AG04449 (cell line): ENCODE measurements at regions not wholly inside any gene's neighbourhood (a gene's known extent, or its start where the extent isn't known, plus 50 kb on each side); places are given as distances from the start of the nearest gene placed in this dataset.

Experiments used
- CTCF ChIA-PET: fragments of 350-600 bp; formaldehyde crosslinking; extraction: SDS; loops from one replicate; lab custom pipeline; 2021; ENCODE audit warnings: antibody characterized with exemption; lab: Yijun Ruan, JAX
- POLR2A ChIA-PET: fragments of 400-600, 350-600 bp; formaldehyde crosslinking; extraction: SDS; loops from one replicate; lab custom pipeline; 2020; ENCODE audit warnings: antibody characterized with exemption, inconsistent platforms; lab: Yijun Ruan, JAX
- DNase-seq: peaks from one replicate; pipeline ENCODE4 v3.0.0-alpha.2; 2010; ENCODE audit warnings: low read depth, low spot score
- H3K4me3 ChIP-seq: 2 replicates; pipeline ENCODE4 v1.5.1; 2011; ENCODE audit warnings: low read depth, mild to moderate bottlenecking, control low read depth, low read length
- TF ChIP-seq, protein P1 (sequence below): IDR thresholded peaks from one replicate; pipeline ENCODE4 v1.5.1; 2011; ENCODE audit warnings: mild to moderate bottlenecking, moderate library complexity, low read length, control low read depth, inconsistent platforms; ENCODE audit not compliant: insufficient read depth; ENCODE audit errors: missing control alignments

DNA sequence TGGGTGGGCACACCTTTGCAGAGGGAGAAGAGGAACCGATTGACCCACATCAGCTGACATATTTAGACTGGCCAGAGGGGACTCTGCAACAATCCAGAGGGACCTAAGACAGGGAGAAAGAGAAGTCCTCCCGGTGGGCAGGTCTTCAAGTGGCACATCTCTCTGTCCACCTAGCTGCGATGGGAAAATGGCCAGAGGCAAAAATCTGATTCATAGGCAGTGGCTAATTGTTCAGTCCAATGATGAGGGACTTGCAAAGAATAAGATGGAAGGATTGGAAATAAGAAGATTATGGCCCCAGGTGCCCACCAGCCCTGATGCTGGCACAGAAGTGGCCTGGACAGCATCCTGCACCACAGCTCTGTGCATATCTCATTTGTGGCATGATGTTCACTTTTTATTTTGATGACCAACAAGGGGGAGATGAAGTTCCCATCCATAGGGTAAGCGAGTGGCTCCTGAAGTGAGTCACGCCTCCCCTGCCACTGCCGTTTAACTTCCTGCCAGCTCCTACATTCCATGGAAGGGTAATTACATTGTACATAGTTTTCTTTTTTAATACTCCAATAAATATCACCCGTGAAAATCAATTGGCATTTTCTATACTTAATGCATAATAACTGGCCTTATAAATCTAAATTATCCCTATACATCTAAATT is 659.6 kb downstream of the MATN1 start:
- ChIA-PET POLR2A (no interaction called here), CTCF (interaction anchor here (0.9 kb wide), 1 partner anchor 23 kb away, joined by 3 read pairs; no protein-coding TSS in a partner anchor)
- H3K4me3 ChIP-seq: no peak overlapping the region
- DNase-seq: no peak
- TF ChIP-seq, protein P1, sequence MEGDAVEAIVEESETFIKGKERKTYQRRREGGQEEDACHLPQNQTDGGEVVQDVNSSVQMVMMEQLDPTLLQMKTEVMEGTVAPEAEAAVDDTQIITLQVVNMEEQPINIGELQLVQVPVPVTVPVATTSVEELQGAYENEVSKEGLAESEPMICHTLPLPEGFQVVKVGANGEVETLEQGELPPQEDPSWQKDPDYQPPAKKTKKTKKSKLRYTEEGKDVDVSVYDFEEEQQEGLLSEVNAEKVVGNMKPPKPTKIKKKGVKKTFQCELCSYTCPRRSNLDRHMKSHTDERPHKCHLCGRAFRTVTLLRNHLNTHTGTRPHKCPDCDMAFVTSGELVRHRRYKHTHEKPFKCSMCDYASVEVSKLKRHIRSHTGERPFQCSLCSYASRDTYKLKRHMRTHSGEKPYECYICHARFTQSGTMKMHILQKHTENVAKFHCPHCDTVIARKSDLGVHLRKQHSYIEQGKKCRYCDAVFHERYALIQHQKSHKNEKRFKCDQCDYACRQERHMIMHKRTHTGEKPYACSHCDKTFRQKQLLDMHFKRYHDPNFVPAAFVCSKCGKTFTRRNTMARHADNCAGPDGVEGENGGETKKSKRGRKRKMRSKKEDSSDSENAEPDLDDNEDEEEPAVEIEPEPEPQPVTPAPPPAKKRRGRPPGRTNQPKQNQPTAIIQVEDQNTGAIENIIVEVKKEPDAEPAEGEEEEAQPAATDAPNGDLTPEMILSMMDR: no peak

GRCh38 chr1:30061292-30062220 is 661.8 kb downstream of the MATN1 start:
- no peak overlapping the region for H3K4me3 ChIP-seq
- CTCF ChIA-PET: interaction anchor here (2.0 kb wide), 1 partner anchor 24 kb away, joined by 5 read pairs; no protein-coding TSS in a partner anchor
- DNase-seq: no peak
- POLR2A ChIA-PET: no interaction called here
- TF ChIP-seq, protein P1: no peak

GRCh38 chr1:30060738-30061137 is 662.6 kb downstream of the MATN1 start:
- TF ChIP-seq, protein P1: no peak
- no peak for DNase-seq
- CTCF ChIA-PET: interaction anchor here (1.4 to 2.0 kb wide), 2 partner anchors 18 to 25 kb away, joined by 4 to 5 read pairs; no protein-coding TSS in a partner anchor
- POLR2A ChIA-PET: no interaction called here
- no peak overlapping the region for H3K4me3 ChIP-seq

GRCh38 chr1:30058970-30059369 is 664.4 kb downstream of the MATN1 start:
- DNase-seq: peak; percentile 57
- CTCF ChIA-PET: interaction anchor here (0.9 to 2.4 kb wide), 4 partner anchors 9 to 321 kb away, joined by 3 to 8 read pairs (median 4); no protein-coding TSS in a partner anchor

GRCh38 chr1:30054126-30054525 is 669.3 kb downstream of the MATN1 start:
- POLR2A ChIA-PET: no interaction called here
- H3K4me3 ChIP-seq: no peak overlapping the region
- CTCF ChIA-PET: interaction anchor here (1.9 kb wide), 1 partner anchor 31 kb away, joined by 4 read pairs; no protein-coding TSS in a partner anchor
- no peak for DNase-seq
- TF ChIP-seq, protein P1: no peak

More at GRCh38 chr1:30058970-30059369, 664.4 kb downstream of the MATN1 start:
- H3K4me3 ChIP-seq: no peak overlapping the region
- POLR2A ChIA-PET: no interaction called here
- TF ChIP-seq, protein P1: no peak
